Activated naive CD4-positive, alpha-beta T cell treated with anti-CD3 and anti-CD28 coated beads, Interleukin-2, amount 50 U/mL, for 16 hours (primary cell): ENCODE measurements at regions not wholly inside any gene's neighbourhood (a gene's known extent, or its start where the extent isn't known, plus 50 kb on each side); places are given as distances from the start of the nearest gene placed in this dataset.
"Not testable (repeated sequence)": the region's sequence is repeated elsewhere in the genome, so short reads cannot be mapped to it uniquely, and the experiment has no call there.

ENCODE experiments used
- DNase-seq: peaks from one replicate; pipeline ENCODE4 v3.0.0-alpha.2; 2020

GRCh38 chr12:111271674-111272418 lies 97.0 kb downstream of the PHETA1 start:
- DNase-seq = no peak

- no peak for DNase-seq
These were observed 98.1 kb downstream of the PHETA1 start for GRCh38 chr12:111270774-111271173.

- DNase-seq = no peak
These were observed 98.7 kb downstream of the PHETA1 start for GRCh38 chr12:111270239-111270638.

GRCh38 chr12:111269718-111270117 lies 99.2 kb downstream of the PHETA1 start:
- no peak for DNase-seq

GRCh38 chr12:111268738-111269572 lies 99.9 kb downstream of the PHETA1 start:
- DNase-seq = peak; percentile 19

- DNase-seq = no peak
These were observed 101.8 kb downstream of the PHETA1 start for GRCh38 chr12:111267144-111267543.

- DNase-seq = no peak
These were observed 106.8 kb downstream of the PHETA1 start for GRCh38 chr12:111261911-111262676.

GRCh38 chr12:111260732-111261131 lies 108.2 kb downstream of the PHETA1 start:
- no peak for DNase-seq

- no peak for DNase-seq
These were observed 109.7 kb downstream of the PHETA1 start for GRCh38 chr12:111259231-111259630.

GRCh38 chr12:111258081-111258480 lies 110.8 kb downstream of the PHETA1 start:
- DNase-seq = not testable (repeated sequence)

- no peak for DNase-seq
These were observed 111.4 kb downstream of the PHETA1 start for GRCh38 chr12:111257435-111257902.

- no peak for DNase-seq
These were observed 112.1 kb downstream of the PHETA1 start for GRCh38 chr12:111256629-111257434.

GRCh38 chr12:111255261-111255660 lies 113.6 kb downstream of the PHETA1 start:
- DNase-seq = no peak

GRCh38 chr12:111254106-111254505 lies 114.8 kb downstream of the PHETA1 start:
- DNase-seq = no peak

GRCh38 chr12:111253213-111253612 lies 115.7 kb downstream of the PHETA1 start:
- DNase-seq = no peak

GRCh38 chr12:111251787-111252186 lies 117.1 kb downstream of the PHETA1 start:
- DNase-seq = no peak

GRCh38 chr12:111251058-111251730 lies 117.7 kb downstream of the PHETA1 start:
- no peak for DNase-seq

- DNase-seq = no peak
These were observed 118.5 kb downstream of the PHETA1 start for GRCh38 chr12:111250251-111250881.

- no peak for DNase-seq
These were observed 119.1 kb downstream of the PHETA1 start for GRCh38 chr12:111249757-111250156.

GRCh38 chr12:111249018-111249370 lies 119.9 kb downstream of the PHETA1 start:
- no peak for DNase-seq
